C4-2B (cell line): ENCODE measurements at regions not wholly inside any gene's neighbourhood (a gene's known extent, or its start where the extent isn't known, plus 50 kb on each side); places are given as distances from the start of the nearest gene placed in this dataset.

ENCODE experiments used
- H3K27ac ChIP-seq: fragments of 450-650 bp; 2 replicates; pipeline ENCODE4 v1.5.1; 2017
- CTCF ChIP-seq: fragments of 450-650 bp; conservative IDR thresholded peaks from 2 replicates; pipeline ENCODE4 v1.5.1; 2017; ENCODE audit warnings: mild to moderate bottlenecking
- ZFX ChIP-seq: fragments of 450-650 bp; IDR thresholded peaks from 2 replicates; pipeline ENCODE4 v1.6.1; 2017

- TF ChIP-seq ZFX = no peak
- no peak for TF ChIP-seq CTCF
These were observed 360.5 kb upstream of the ALCAM start for GRCh38 chr3:105006164-105006563.

GRCh38 chr3:105013657-105014056 lies 353.1 kb upstream of the ALCAM start:
- TF ChIP-seq ZFX (no peak), CTCF (no peak)

More at GRCh38 chr3:105006164-105006563, 360.5 kb upstream of the ALCAM start:
- no peak overlapping the region for H3K27ac ChIP-seq

GRCh38 chr3:105014631-105015030 lies 352.1 kb upstream of the ALCAM start:
- H3K27ac ChIP-seq = no peak overlapping the region
- TF ChIP-seq CTCF (no peak), ZFX (no peak)

More at GRCh38 chr3:105013657-105014056, 353.1 kb upstream of the ALCAM start:
- no peak overlapping the region for H3K27ac ChIP-seq

- no peak for TF ChIP-seq CTCF
- no peak for TF ChIP-seq ZFX
These were observed 343.9 kb upstream of the ALCAM start for GRCh38 chr3:105022813-105023212.

GRCh38 chr3:105030211-105030610 lies 336.5 kb upstream of the ALCAM start:
- TF ChIP-seq CTCF = no peak
- no peak for TF ChIP-seq ZFX

More at GRCh38 chr3:105022813-105023212, 343.9 kb upstream of the ALCAM start:
- H3K27ac ChIP-seq = no peak overlapping the region

GRCh38 chr3:105032541-105032940 lies 334.2 kb upstream of the ALCAM start:
- no peak overlapping the region for H3K27ac ChIP-seq
- TF ChIP-seq ZFX (no peak), CTCF (no peak)

More at GRCh38 chr3:105030211-105030610, 336.5 kb upstream of the ALCAM start:
- no peak overlapping the region for H3K27ac ChIP-seq

- TF ChIP-seq CTCF (no peak), ZFX (no peak)
These were observed 333.6 kb upstream of the ALCAM start for GRCh38 chr3:105033081-105033480.

More at GRCh38 chr3:105033081-105033480, 333.6 kb upstream of the ALCAM start:
- H3K27ac ChIP-seq = no peak overlapping the region
